ENCODE measurements at regions not wholly inside any gene's neighbourhood (a gene's known extent, or its start where the extent isn't known, plus 50 kb on each side); places are given as distances from the start of the nearest gene placed in this dataset.

GRCh38 chr10:71127104-71127503 is 85.3 kb upstream of the UNC5B start:
- H3F3A ChIP-seq (ENCODE audit: insufficient read depth, low read length) = no peaks in the 10 kb centered on the region
- H3K4me3 ChIP-seq (ENCODE audit: low read depth, low read length, poor library complexity, severe bottlenecking) = no peak overlapping the region
- no peaks in the 10 kb centered on the region for H4K20me1 ChIP-seq (ENCODE audit: insufficient read depth, low read length)
- H3K27me3 ChIP-seq (ENCODE audit: insufficient read depth, low read length) = peaks cover 5% of the 10 kb centered on the region; the same call in 1 of the 2 replicates
- no peak overlapping the region for H3K27ac ChIP-seq (ENCODE audit: low read depth, low read length, poor library complexity, severe bottlenecking)
- TF ChIP-seq EZH2 (IDR thresholded peaks at IDR 0.05; ENCODE audit: borderline replicate concordance, low read length) (no peak), CTCF (IDR thresholded peaks at IDR 0.05; ENCODE audit: low read length) (no peak)
- no peaks in the 10 kb centered on the region for H3K9me3 ChIP-seq (ENCODE audit: low read length)
- H3K4me2 ChIP-seq (ENCODE audit: low read length) = no peak overlapping the region
- no peak overlapping the region for H2AFZ ChIP-seq (ENCODE audit: low read length)
- no peaks in the 10 kb centered on the region for H3K4me1 ChIP-seq (ENCODE audit: insufficient read depth, low read length, severe bottlenecking)
- H3K36me3 ChIP-seq (ENCODE audit: insufficient read depth, low read length) = no peaks in the 10 kb centered on the region
- H3K9me2 ChIP-seq (ENCODE audit: low read depth, low read length) = no peaks in the 10 kb centered on the region
- no peaks in the 10 kb centered on the region for H3K79me2 ChIP-seq (ENCODE audit: insufficient read depth, low read length)
- H3K9ac ChIP-seq (ENCODE audit: low read length) = no peak overlapping the region

- Histone ChIP-seq H2AFZ (ENCODE audit: low read length) (no peak overlapping the region), H3K4me3 (ENCODE audit: low read depth, low read length, poor library complexity, severe bottlenecking) (no peak overlapping the region), H3K9me2 (ENCODE audit: low read depth, low read length) (no peaks in the 10 kb centered on the region), H4K20me1 (ENCODE audit: insufficient read depth, low read length) (no peaks in the 10 kb centered on the region), H3K79me2 (ENCODE audit: insufficient read depth, low read length) (no peaks in the 10 kb centered on the region), H3K36me3 (ENCODE audit: insufficient read depth, low read length) (no peaks in the 10 kb centered on the region), H3K9me3 (ENCODE audit: low read length) (no peaks in the 10 kb centered on the region), H3K27ac (ENCODE audit: low read depth, low read length, poor library complexity, severe bottlenecking) (no peak overlapping the region), H3K4me2 (ENCODE audit: low read length) (no peak overlapping the region), H3K9ac (ENCODE audit: low read length) (no peak overlapping the region), H3K4me1 (ENCODE audit: insufficient read depth, low read length, severe bottlenecking) (no peaks in the 10 kb centered on the region), H3F3A (ENCODE audit: insufficient read depth, low read length) (no peaks in the 10 kb centered on the region), H3K27me3 (ENCODE audit: insufficient read depth, low read length) (peaks cover 5% of the 10 kb centered on the region; the same call in 1 of the 2 replicates)
- TF ChIP-seq CTCF (IDR thresholded peaks at IDR 0.05; ENCODE audit: low read length) = no peak
- no peak for TF ChIP-seq EZH2 (IDR thresholded peaks at IDR 0.05; ENCODE audit: borderline replicate concordance, low read length)
Measured at GRCh38 chr10:71127773-71128172, 84.6 kb upstream of the UNC5B start.

GRCh38 chr10:71128311-71128980 is 83.9 kb upstream of the UNC5B start:
- no peaks in the 10 kb centered on the region for H3K79me2 ChIP-seq (ENCODE audit: insufficient read depth, low read length)
- H3K27ac ChIP-seq (ENCODE audit: low read depth, low read length, poor library complexity, severe bottlenecking) = no peak overlapping the region
- H3K9me2 ChIP-seq (ENCODE audit: low read depth, low read length) = no peaks in the 10 kb centered on the region
- no peaks in the 10 kb centered on the region for H3K36me3 ChIP-seq (ENCODE audit: insufficient read depth, low read length)
- no peaks in the 10 kb centered on the region for H3K9me3 ChIP-seq (ENCODE audit: low read length)
- H3K9ac ChIP-seq (ENCODE audit: low read length) = no peak overlapping the region
- no peak for TF ChIP-seq CTCF (IDR thresholded peaks at IDR 0.05; ENCODE audit: low read length)
- no peak for TF ChIP-seq EZH2 (IDR thresholded peaks at IDR 0.05; ENCODE audit: borderline replicate concordance, low read length)
- H3K4me2 ChIP-seq (ENCODE audit: low read length) = no peak overlapping the region
- no peak overlapping the region for H3K4me3 ChIP-seq (ENCODE audit: low read depth, low read length, poor library complexity, severe bottlenecking)
- H3K4me1 ChIP-seq (ENCODE audit: insufficient read depth, low read length, severe bottlenecking) = no peaks in the 10 kb centered on the region
- H4K20me1 ChIP-seq (ENCODE audit: insufficient read depth, low read length) = no peaks in the 10 kb centered on the region
- H3K27me3 ChIP-seq (ENCODE audit: insufficient read depth, low read length) = peaks cover 5% of the 10 kb centered on the region; the same call in 1 of the 2 replicates
- no peak overlapping the region for H2AFZ ChIP-seq (ENCODE audit: low read length)
- H3F3A ChIP-seq (ENCODE audit: insufficient read depth, low read length) = no peaks in the 10 kb centered on the region
